ENCODE measurements at regions not wholly inside any gene's neighbourhood (a gene's known extent, or its start where the extent isn't known, plus 50 kb on each side); places are given as distances from the start of the nearest gene placed in this dataset.

- H3K4me3 Mint-ChIP-seq: no peak overlapping the region
- no peak overlapping the region for H3K27ac Mint-ChIP-seq
- no peak for ATAC-seq (ENCODE audit: low read depth in 2 of 2)
- no peak for DNase-seq
- H3K27me3 ChIP-seq (ENCODE audit: control insufficient read depth, insufficient read depth, low read length): no peaks in the 10 kb centered on the region
- H3K9me3 ChIP-seq (ENCODE audit: control insufficient read depth in 2 of 2, low read length in 2 of 2): no peaks in the 10 kb centered on the region
- no peaks in the 10 kb centered on the region for H3K36me3 Mint-ChIP-seq
- no peaks in the 10 kb centered on the region for H3K4me1 Mint-ChIP-seq
- no peak overlapping the region for H3K4me3 ChIP-seq (ENCODE audit: low read depth, low read length)
- no peaks in the 10 kb centered on the region for H3K4me1 ChIP-seq (ENCODE audit: control insufficient read depth, insufficient read depth, low read length, poor library complexity, severe bottlenecking)
- no peaks in the 10 kb centered on the region for H3K36me3 ChIP-seq (ENCODE audit: control insufficient read depth, insufficient read depth, low read length)
- peaks cover 4% of the 10 kb centered on the region for H3K27me3 Mint-ChIP-seq
- peaks cover 0 to 6% (median 0%) of the 10 kb centered on the region in 7 donors for H3K9me3 Mint-ChIP-seq
- H3K27ac ChIP-seq (ENCODE audit: insufficient read depth, low read length, poor library complexity, severe bottlenecking): no peak overlapping the region
These were observed 214.3 kb downstream of the DHX35 start for GRCh38 chr20:39176457-39176856.

- H3K4me1 Mint-ChIP-seq: no peaks in the 10 kb centered on the region
These were observed 208.8 kb downstream of the DHX35 start for GRCh38 chr20:39170896-39171463.

GRCh38 chr20:39165099-39165498 is 203.0 kb downstream of the DHX35 start:
- Mint-ChIP-seq H3K4me3 (no peak overlapping the region), H3K36me3 (no peaks in the 10 kb centered on the region), H3K27me3 (peaks cover 11% of the 10 kb centered on the region), H3K4me1 (no peaks in the 10 kb centered on the region), H3K27ac (no peak overlapping the region), H3K9me3 (peaks cover 0 to 3% (median 0%) of the 10 kb centered on the region in 7 donors)
- DNase-seq: no peak
- Histone ChIP-seq H3K36me3 (ENCODE audit: control insufficient read depth, insufficient read depth, low read length) (no peaks in the 10 kb centered on the region), H3K27ac (ENCODE audit: insufficient read depth, low read length, poor library complexity, severe bottlenecking) (no peak overlapping the region), H3K9me3 (ENCODE audit: control insufficient read depth in 2 of 2, low read length in 2 of 2) (no peaks in the 10 kb centered on the region), H3K27me3 (ENCODE audit: control insufficient read depth, insufficient read depth, low read length) (peaks cover 4% of the 10 kb centered on the region), H3K4me3 (ENCODE audit: low read depth, low read length) (no peak overlapping the region), H3K4me1 (ENCODE audit: control insufficient read depth, insufficient read depth, low read length, poor library complexity, severe bottlenecking) (no peaks in the 10 kb centered on the region)
- ATAC-seq (ENCODE audit: low read depth in 2 of 2): no peak

More at GRCh38 chr20:39170896-39171463, 208.8 kb downstream of the DHX35 start:
- Mint-ChIP-seq H3K36me3 (no peaks in the 10 kb centered on the region), H3K27me3 (peaks cover 4% of the 10 kb centered on the region), H3K27ac (no peak overlapping the region), H3K4me3 (no peak overlapping the region), H3K9me3 (peaks cover 0 to 8% (median 0%) of the 10 kb centered on the region in 7 donors)
- Histone ChIP-seq H3K36me3 (ENCODE audit: control insufficient read depth, insufficient read depth, low read length) (no peaks in the 10 kb centered on the region), H3K27me3 (ENCODE audit: control insufficient read depth, insufficient read depth, low read length) (peaks cover 2% of the 10 kb centered on the region), H3K9me3 (ENCODE audit: control insufficient read depth in 2 of 2, low read length in 2 of 2) (no peaks in the 10 kb centered on the region), H3K27ac (ENCODE audit: insufficient read depth, low read length, poor library complexity, severe bottlenecking) (no peak overlapping the region), H3K4me1 (ENCODE audit: control insufficient read depth, insufficient read depth, low read length, poor library complexity, severe bottlenecking) (no peaks in the 10 kb centered on the region), H3K4me3 (ENCODE audit: low read depth, low read length) (no peak overlapping the region)
- no peak for ATAC-seq (ENCODE audit: low read depth in 2 of 2)
- no peak for DNase-seq

- no peaks in the 10 kb centered on the region for H3K9me3 ChIP-seq (ENCODE audit: control insufficient read depth in 2 of 2, low read length in 2 of 2)
- H3K4me1 ChIP-seq (ENCODE audit: control insufficient read depth, insufficient read depth, low read length, poor library complexity, severe bottlenecking): no peaks in the 10 kb centered on the region
- H3K27me3 ChIP-seq (ENCODE audit: control insufficient read depth, insufficient read depth, low read length): peaks cover 4% of the 10 kb centered on the region
- Mint-ChIP-seq H3K27me3 (peaks cover 8% of the 10 kb centered on the region), H3K4me3 (no peak overlapping the region), H3K27ac (no peak overlapping the region), H3K4me1 (no peaks in the 10 kb centered on the region), H3K9me3 (peaks cover 0 to 3% (median 0%) of the 10 kb centered on the region in 7 donors), H3K36me3 (no peaks in the 10 kb centered on the region)
- no peak overlapping the region for H3K27ac ChIP-seq (ENCODE audit: insufficient read depth, low read length, poor library complexity, severe bottlenecking)
- DNase-seq: no peak
- H3K36me3 ChIP-seq (ENCODE audit: control insufficient read depth, insufficient read depth, low read length): no peaks in the 10 kb centered on the region
- ATAC-seq (ENCODE audit: low read depth in 2 of 2): no peak
- H3K4me3 ChIP-seq (ENCODE audit: low read depth, low read length): no peak overlapping the region
These were observed 202.5 kb downstream of the DHX35 start for GRCh38 chr20:39164642-39165041.

- DNase-seq (no peak), ATAC-seq (ENCODE audit: low read depth in 2 of 2) (no peak)
- Mint-ChIP-seq H3K27ac (no peak overlapping the region), H3K4me3 (no peak overlapping the region), H3K36me3 (no peaks in the 10 kb centered on the region), H3K4me1 (no peaks in the 10 kb centered on the region), H3K9me3 (peaks cover 0 to 3% (median 0%) of the 10 kb centered on the region in 7 donors), H3K27me3 (peaks cover 9% of the 10 kb centered on the region)
- H3K4me3 ChIP-seq (ENCODE audit: low read depth, low read length): no peak overlapping the region
- H3K27ac ChIP-seq (ENCODE audit: insufficient read depth, low read length, poor library complexity, severe bottlenecking): no peak overlapping the region
- peaks cover 4% of the 10 kb centered on the region for H3K27me3 ChIP-seq (ENCODE audit: control insufficient read depth, insufficient read depth, low read length)
- H3K4me1 ChIP-seq (ENCODE audit: control insufficient read depth, insufficient read depth, low read length, poor library complexity, severe bottlenecking): no peaks in the 10 kb centered on the region
- no peaks in the 10 kb centered on the region for H3K36me3 ChIP-seq (ENCODE audit: control insufficient read depth, insufficient read depth, low read length)
- H3K9me3 ChIP-seq (ENCODE audit: control insufficient read depth in 2 of 2, low read length in 2 of 2): no peaks in the 10 kb centered on the region
These were observed 201.8 kb downstream of the DHX35 start for GRCh38 chr20:39163993-39164392.

GRCh38 chr20:39161900-39162299 is 199.8 kb downstream of the DHX35 start:
- Mint-ChIP-seq H3K4me1 (peaks cover 0 to 2% (median 0%) of the 10 kb centered on the region in 4 donors), H3K4me3 (no peak overlapping the region), H3K36me3 (no peaks in the 10 kb centered on the region), H3K9me3 (no peaks in the 10 kb centered on the region), H3K27me3 (peaks cover 17% of the 10 kb centered on the region), H3K27ac (no peak overlapping the region)
- Histone ChIP-seq H3K4me1 (ENCODE audit: control insufficient read depth, insufficient read depth, low read length, poor library complexity, severe bottlenecking) (no peaks in the 10 kb centered on the region), H3K9me3 (ENCODE audit: control insufficient read depth in 2 of 2, low read length in 2 of 2) (no peaks in the 10 kb centered on the region), H3K27ac (ENCODE audit: insufficient read depth, low read length, poor library complexity, severe bottlenecking) (no peak overlapping the region), H3K36me3 (ENCODE audit: control insufficient read depth, insufficient read depth, low read length) (no peaks in the 10 kb centered on the region), H3K27me3 (ENCODE audit: control insufficient read depth, insufficient read depth, low read length) (peaks cover 2% of the 10 kb centered on the region), H3K4me3 (ENCODE audit: low read depth, low read length) (no peak overlapping the region)
- ATAC-seq (ENCODE audit: low read depth in 2 of 2): no peak
- no peak for DNase-seq

GRCh38 chr20:39155971-39156370 is 193.8 kb downstream of the DHX35 start:
- Histone ChIP-seq H3K36me3 (ENCODE audit: control insufficient read depth, insufficient read depth, low read length) (no peaks in the 10 kb centered on the region), H3K4me1 (ENCODE audit: control insufficient read depth, insufficient read depth, low read length, poor library complexity, severe bottlenecking) (no peaks in the 10 kb centered on the region), H3K9me3 (ENCODE audit: control insufficient read depth in 2 of 2, low read length in 2 of 2) (no peaks in the 10 kb centered on the region), H3K4me3 (ENCODE audit: low read depth, low read length) (no peak overlapping the region), H3K27me3 (ENCODE audit: control insufficient read depth, insufficient read depth, low read length) (peaks cover 2% of the 10 kb centered on the region), H3K27ac (ENCODE audit: insufficient read depth, low read length, poor library complexity, severe bottlenecking) (no peak overlapping the region)
- Mint-ChIP-seq H3K9me3 (no peaks in the 10 kb centered on the region), H3K4me3 (no peak overlapping the region), H3K27me3 (peaks cover 25% of the 10 kb centered on the region), H3K4me1 (peaks cover 0 to 2% (median 0%) of the 10 kb centered on the region in 4 donors), H3K27ac (no peak overlapping the region), H3K36me3 (no peaks in the 10 kb centered on the region)
- ATAC-seq (ENCODE audit: low read depth in 2 of 2) (no peak), DNase-seq (no peak)

GRCh38 chr20:39152742-39153141 is 190.6 kb downstream of the DHX35 start:
- no peaks in the 10 kb centered on the region for H3K9me3 Mint-ChIP-seq
- H3K4me1 Mint-ChIP-seq: no peaks in the 10 kb centered on the region
- Histone ChIP-seq H3K4me1 (ENCODE audit: control insufficient read depth, insufficient read depth, low read length, poor library complexity, severe bottlenecking) (no peaks in the 10 kb centered on the region), H3K27me3 (ENCODE audit: control insufficient read depth, insufficient read depth, low read length) (peaks cover 4% of the 10 kb centered on the region), H3K36me3 (ENCODE audit: control insufficient read depth, insufficient read depth, low read length) (no peaks in the 10 kb centered on the region), H3K4me3 (ENCODE audit: low read depth, low read length) (no peak overlapping the region), H3K9me3 (ENCODE audit: control insufficient read depth in 2 of 2, low read length in 2 of 2) (no peaks in the 10 kb centered on the region), H3K27ac (ENCODE audit: insufficient read depth, low read length, poor library complexity, severe bottlenecking) (no peak overlapping the region)
- peaks cover 15% of the 10 kb centered on the region for H3K27me3 Mint-ChIP-seq
- no peak overlapping the region for H3K4me3 Mint-ChIP-seq
- H3K36me3 Mint-ChIP-seq: no peaks in the 10 kb centered on the region
- no peak overlapping the region for H3K27ac Mint-ChIP-seq
- DNase-seq (no peak), ATAC-seq (ENCODE audit: low read depth in 2 of 2) (no peak)

All from CD4-positive, CD25-positive, alpha-beta regulatory T cell (primary cell).